HepG2 (cell line): ENCODE measurements at regions not wholly inside any gene's neighbourhood (a gene's known extent, or its start where the extent isn't known, plus 50 kb on each side); places are given as distances from the start of the nearest gene placed in this dataset.

ENCODE experiments used
- EEA1 ChIP-seq: sonication (generic); formaldehyde crosslinking; IDR thresholded peaks from 2 replicates; pipeline ENCODE4 v1.5.1; 2020; ENCODE audit warnings: mild to moderate bottlenecking, missing genetic modification reagents, borderline replicate concordance
- FOXA3 ChIP-seq: IDR thresholded peaks from 2 replicates; pipeline ENCODE4 v1.6.1; 2016; ENCODE audit warnings: missing genetic modification reagents, missing compliant biosample characterization
- HNRNPUL1 ChIP-seq: fragments of 200-400 bp; formaldehyde crosslinking; IDR thresholded peaks from 2 replicates; pipeline ENCODE4 v1.6.1; 2017; ENCODE audit warnings: low read depth, mild to moderate bottlenecking, low read length, moderate library complexity
- STAT6 ChIP-seq: sonication (generic); formaldehyde crosslinking; IDR thresholded peaks from 2 replicates; pipeline ENCODE4 v1.4.0; 2020; ENCODE audit warnings: missing genetic modification reagents, mild to moderate bottlenecking, borderline replicate concordance
- TBP ChIP-seq: sonication (generic); formaldehyde crosslinking; IDR thresholded peaks from 2 replicates; pipeline ENCODE4 v1.5.0; 2020; ENCODE audit warnings: missing genetic modification reagents
- YEATS4 ChIP-seq: sonication (generic); formaldehyde crosslinking; IDR thresholded peaks from 2 replicates; pipeline ENCODE4 v1.4.0; 2020; ENCODE audit warnings: missing genetic modification reagents, borderline replicate concordance
- ZNF276 ChIP-seq: sonication (generic); formaldehyde crosslinking; IDR thresholded peaks from 2 replicates; pipeline ENCODE4 v1.4.0; 2020; ENCODE audit warnings: mild to moderate bottlenecking, low read depth, missing genetic modification reagents
- ZNF644 ChIP-seq: IDR thresholded peaks from 2 replicates; pipeline ENCODE4 v1.6.1; 2016; ENCODE audit warnings: low read depth
- ZSCAN12 ChIP-seq: sonication (generic); formaldehyde crosslinking; IDR thresholded peaks from 2 replicates; pipeline ENCODE4 v1.9.0; 2021; ENCODE audit warnings: mild to moderate bottlenecking, missing genetic modification reagents
- TF ChIP-seq, protein P1 (sequence below): sonication (generic); formaldehyde crosslinking; IDR thresholded peaks from 2 replicates; pipeline ENCODE4 v1.5.1; 2020; ENCODE audit warnings: missing genetic modification reagents, mild to moderate bottlenecking, borderline replicate concordance

GRCh38 chr3:72150634-72151412, 365.9 kb upstream of the PROK2 start (continued):
- TF ChIP-seq YEATS4 = 0 out of 2 replicates have a peak, but pooled peaks have one; percentile 9
- TF ChIP-seq TBP (CRISPR knock-in tag) = no peak
- TF ChIP-seq, protein P1, sequence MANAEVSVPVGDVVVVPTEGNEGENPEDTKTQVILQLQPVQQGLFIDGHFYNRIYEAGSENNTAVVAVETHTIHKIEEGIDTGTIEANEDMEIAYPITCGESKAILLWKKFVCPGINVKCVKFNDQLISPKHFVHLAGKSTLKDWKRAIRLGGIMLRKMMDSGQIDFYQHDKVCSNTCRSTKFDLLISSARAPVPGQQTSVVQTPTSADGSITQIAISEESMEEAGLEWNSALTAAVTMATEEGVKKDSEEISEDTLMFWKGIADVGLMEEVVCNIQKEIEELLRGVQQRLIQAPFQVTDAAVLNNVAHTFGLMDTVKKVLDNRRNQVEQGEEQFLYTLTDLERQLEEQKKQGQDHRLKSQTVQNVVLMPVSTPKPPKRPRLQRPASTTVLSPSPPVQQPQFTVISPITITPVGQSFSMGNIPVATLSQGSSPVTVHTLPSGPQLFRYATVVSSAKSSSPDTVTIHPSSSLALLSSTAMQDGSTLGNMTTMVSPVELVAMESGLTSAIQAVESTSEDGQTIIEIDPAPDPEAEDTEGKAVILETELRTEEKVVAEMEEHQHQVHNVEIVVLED = peak; percentile 42
- no peak for TF ChIP-seq EEA1 (CRISPR knock-in tag)
- TF ChIP-seq ZSCAN12 (CRISPR knock-in tag) = no peak
- no peak for TF ChIP-seq HNRNPUL1
- TF ChIP-seq ZNF644 = peak; percentile 95
- peak; percentile 56 for TF ChIP-seq FOXA3 (CRISPR knock-in tag)
- TF ChIP-seq ZNF276 = no peak
- 0 out of 2 replicates have a peak, but pooled peaks have one; percentile 61 for TF ChIP-seq STAT6
